ENCODE measurements at regions not wholly inside any gene's neighbourhood (a gene's known extent, or its start where the extent isn't known, plus 50 kb on each side); places are given as distances from the start of the nearest gene placed in this dataset.

- no peaks in the 10 kb centered on the region for H3K4me1 ChIP-seq (ENCODE audit: control insufficient read depth in 5 of 5, insufficient read depth in 5 of 5, low read length in 5 of 5)
- H3K9ac ChIP-seq (ENCODE audit: insufficient read depth in 1 of 2, low read length in 2 of 2), result no peak overlapping the region
- no peak for DNase-seq
- peaks cover 0 to 7% (median 0%) of the 10 kb centered on the region in 4 donors for H3K9me3 ChIP-seq (ENCODE audit: control insufficient read depth in 4 of 4, insufficient read depth in 3 of 4, low read length in 3 of 4)
- H3K27ac ChIP-seq (ENCODE audit: low read depth in 1 of 2, low read length in 1 of 2), result no peak overlapping the region
- no peak for TF ChIP-seq CTCF (IDR thresholded peaks at IDR 0.05; ENCODE audit: control extremely low read depth, extremely low read depth)
- no peaks in the 10 kb centered on the region for H3K36me3 ChIP-seq (ENCODE audit: control insufficient read depth in 4 of 4, insufficient read depth in 4 of 4, low read length in 4 of 4)
- no peaks in the 10 kb centered on the region for H3K27me3 ChIP-seq (ENCODE audit: control insufficient read depth in 3 of 3, insufficient read depth in 3 of 3, low read length in 2 of 3)
- H3K4me3 ChIP-seq, result no peak overlapping the region
- WGBS, 2 donors, result 85 to 87% methylated on average over 2 of the region's 2 CpGs
- ATAC-seq (ENCODE audit: insufficient read depth, low FRiP score), result no peak
Observed at GRCh38 chr1:188188317-188188716, 1359.6 kb downstream of the PLA2G4A start.

- peaks cover 0 to 4% (median 0%) of the 10 kb centered on the region in 4 donors for H3K9me3 ChIP-seq (ENCODE audit: control insufficient read depth in 4 of 4, insufficient read depth in 3 of 4, low read length in 3 of 4)
- WGBS, 2 donors, result 29 to 83% methylated on average over 1 of the region's 1 CpG
- no peaks in the 10 kb centered on the region for H3K4me1 ChIP-seq (ENCODE audit: control insufficient read depth in 5 of 5, insufficient read depth in 5 of 5, low read length in 5 of 5)
- H3K36me3 ChIP-seq (ENCODE audit: control insufficient read depth in 4 of 4, insufficient read depth in 4 of 4, low read length in 4 of 4), result no peaks in the 10 kb centered on the region
- peak; percentile 27 for ATAC-seq (ENCODE audit: insufficient read depth, low FRiP score)
- H3K4me3 ChIP-seq, result no peak overlapping the region
- TF ChIP-seq CTCF (IDR thresholded peaks at IDR 0.05; ENCODE audit: control extremely low read depth, extremely low read depth), result no peak
- DNase-seq, result peak in 2 of 3 donors; percentile 11 to 38
- H3K9ac ChIP-seq (ENCODE audit: insufficient read depth in 1 of 2, low read length in 2 of 2), result no peak overlapping the region
- H3K27ac ChIP-seq (ENCODE audit: low read depth in 1 of 2, low read length in 1 of 2), result no peak overlapping the region
- no peaks in the 10 kb centered on the region for H3K27me3 ChIP-seq (ENCODE audit: control insufficient read depth in 3 of 3, insufficient read depth in 3 of 3, low read length in 2 of 3)
Observed at GRCh38 chr1:188194916-188195315, 1366.2 kb downstream of the PLA2G4A start.

- Histone ChIP-seq H3K4me1 (ENCODE audit: control insufficient read depth in 5 of 5, insufficient read depth in 5 of 5, low read length in 5 of 5) (no peaks in the 10 kb centered on the region), H3K9me3 (ENCODE audit: control insufficient read depth in 4 of 4, insufficient read depth in 3 of 4, low read length in 3 of 4) (no peaks in the 10 kb centered on the region), H3K27ac (ENCODE audit: low read depth in 1 of 2, low read length in 1 of 2) (no peak overlapping the region), H3K9ac (ENCODE audit: insufficient read depth in 1 of 2, low read length in 2 of 2) (no peak overlapping the region), H3K4me3 (no peak overlapping the region), H3K27me3 (ENCODE audit: control insufficient read depth in 3 of 3, insufficient read depth in 3 of 3, low read length in 2 of 3) (no peaks in the 10 kb centered on the region), H3K36me3 (ENCODE audit: control insufficient read depth in 4 of 4, insufficient read depth in 4 of 4, low read length in 4 of 4) (no peaks in the 10 kb centered on the region)
- WGBS, 2 donors, result 90 to 95% methylated on average over 1 of the region's 1 CpG
- TF ChIP-seq CTCF (IDR thresholded peaks at IDR 0.05; ENCODE audit: control extremely low read depth, extremely low read depth), result no peak
- DNase-seq, result no peak
- ATAC-seq (ENCODE audit: insufficient read depth, low FRiP score), result no peak
Observed at GRCh38 chr1:188218289-188218688, 1389.5 kb downstream of the PLA2G4A start.

- DNase-seq (peak in 1 of 3 donors; percentile 19), ATAC-seq (ENCODE audit: insufficient read depth, low FRiP score) (no peak)
- Histone ChIP-seq H3K27me3 (ENCODE audit: control insufficient read depth in 3 of 3, insufficient read depth in 3 of 3, low read length in 2 of 3) (no peaks in the 10 kb centered on the region), H3K36me3 (ENCODE audit: control insufficient read depth in 4 of 4, insufficient read depth in 4 of 4, low read length in 4 of 4) (no peaks in the 10 kb centered on the region), H3K27ac (ENCODE audit: low read depth in 1 of 2, low read length in 1 of 2) (no peak overlapping the region), H3K4me1 (ENCODE audit: control insufficient read depth in 5 of 5, insufficient read depth in 5 of 5, low read length in 5 of 5) (no peaks in the 10 kb centered on the region), H3K9me3 (ENCODE audit: control insufficient read depth in 4 of 4, insufficient read depth in 3 of 4, low read length in 3 of 4) (no peaks in the 10 kb centered on the region), H3K9ac (ENCODE audit: insufficient read depth in 1 of 2, low read length in 2 of 2) (no peak overlapping the region), H3K4me3 (no peak overlapping the region)
- WGBS, 2 donors, result 89 to 94% methylated on average over 1 of the region's 1 CpG
- TF ChIP-seq CTCF (IDR thresholded peaks at IDR 0.05; ENCODE audit: control extremely low read depth, extremely low read depth), result no peak
Observed at GRCh38 chr1:188220051-188220450, 1391.3 kb downstream of the PLA2G4A start.
